NCI-H2196 treated with DMSO at 0.1 percent for 48 hours (cell line): ENCODE measurements at regions not wholly inside any gene's neighbourhood (a gene's known extent, or its start where the extent isn't known, plus 50 kb on each side); places are given as distances from the start of the nearest gene placed in this dataset.
"Not testable (repeated sequence)": the region's sequence is repeated elsewhere in the genome, so short reads cannot be mapped to it uniquely, and the experiment has no call there.

ENCODE experiments used
- DNase-seq: peaks from one replicate; lab custom pipeline; 2025; ENCODE audit not compliant: unreplicated experiment; lab: John Stamatoyannopoulos, UW

- not testable (repeated sequence) for DNase-seq
These were observed 843.8 kb upstream of the ANO3 start for GRCh38 chr11:25488176-25488575.

- not testable (repeated sequence) for DNase-seq
These were observed 830.5 kb upstream of the ANO3 start for GRCh38 chr11:25501426-25501825.

- no peak for DNase-seq
These were observed 816.4 kb upstream of the ANO3 start for GRCh38 chr11:25515576-25515975.

- no peak for DNase-seq
These were observed 811.5 kb upstream of the ANO3 start for GRCh38 chr11:25520459-25520858.

- no peak for DNase-seq
These were observed 804.1 kb upstream of the ANO3 start for GRCh38 chr11:25527841-25528240.

- no peak for DNase-seq
These were observed 802.4 kb upstream of the ANO3 start for GRCh38 chr11:25529572-25529971.

- no peak for DNase-seq
These were observed 796.3 kb upstream of the ANO3 start for GRCh38 chr11:25535467-25536272.

- no peak for DNase-seq
These were observed 795.6 kb upstream of the ANO3 start for GRCh38 chr11:25536289-25536688.

- DNase-seq, result no peak
These were observed 794.5 kb upstream of the ANO3 start for GRCh38 chr11:25537393-25537792.

- no peak for DNase-seq
These were observed 784.6 kb upstream of the ANO3 start for GRCh38 chr11:25547292-25547691.

- DNase-seq, result no peak
These were observed 769.5 kb upstream of the ANO3 start for GRCh38 chr11:25562417-25562816.

- no peak for DNase-seq
These were observed 766.1 kb upstream of the ANO3 start for GRCh38 chr11:25565846-25566245.

- DNase-seq, result no peak
These were observed 765.4 kb upstream of the ANO3 start for GRCh38 chr11:25566298-25567200.

- DNase-seq, result no peak
These were observed 755.6 kb upstream of the ANO3 start for GRCh38 chr11:25576320-25576719.

- not testable (repeated sequence) for DNase-seq
These were observed 752.4 kb upstream of the ANO3 start for GRCh38 chr11:25579554-25579953.

- DNase-seq, result no peak
These were observed 748.3 kb upstream of the ANO3 start for GRCh38 chr11:25583596-25583995.

GRCh38 chr11:25587496-25587895 is 744.4 kb upstream of the ANO3 start:
- no peak for DNase-seq

- no peak for DNase-seq
These were observed 738.7 kb upstream of the ANO3 start for GRCh38 chr11:25593221-25593620.

- no peak for DNase-seq
These were observed 735.2 kb upstream of the ANO3 start for GRCh38 chr11:25596701-25597100.

GRCh38 chr11:25597696-25598095 is 734.2 kb upstream of the ANO3 start:
- DNase-seq, result no peak

GRCh38 chr11:25602149-25602548 is 729.8 kb upstream of the ANO3 start:
- DNase-seq, result no peak

GRCh38 chr11:25602959-25603358 is 729.0 kb upstream of the ANO3 start:
- no peak for DNase-seq
